ENCODE measurements at regions not wholly inside any gene's neighbourhood (a gene's known extent, or its start where the extent isn't known, plus 50 kb on each side); places are given as distances from the start of the nearest gene placed in this dataset.
"Not testable (repeated sequence)": the region's sequence is repeated elsewhere in the genome, so short reads cannot be mapped to it uniquely, and the experiment has no call there.

DNA sequence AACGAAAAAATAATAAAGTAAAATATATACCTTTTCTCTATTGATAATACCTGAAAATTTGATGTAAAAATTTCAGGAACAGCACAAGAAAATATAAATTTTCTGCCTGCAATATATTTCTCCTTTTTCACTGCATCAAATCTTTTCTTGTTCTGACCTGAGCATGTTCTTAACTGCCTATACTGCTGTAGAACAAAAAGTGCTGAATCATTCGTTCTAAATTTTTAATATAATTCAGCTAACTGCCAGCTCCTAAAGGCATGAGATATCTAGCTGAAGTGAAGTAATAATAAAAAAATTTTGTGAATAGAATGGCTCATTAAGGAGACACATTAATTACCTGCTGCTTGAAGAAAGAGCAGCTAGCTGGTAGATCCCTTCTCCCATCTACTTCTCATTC is 188.6 kb upstream of the FKBP1C start:
- DNase-seq, result no peak

DNA sequence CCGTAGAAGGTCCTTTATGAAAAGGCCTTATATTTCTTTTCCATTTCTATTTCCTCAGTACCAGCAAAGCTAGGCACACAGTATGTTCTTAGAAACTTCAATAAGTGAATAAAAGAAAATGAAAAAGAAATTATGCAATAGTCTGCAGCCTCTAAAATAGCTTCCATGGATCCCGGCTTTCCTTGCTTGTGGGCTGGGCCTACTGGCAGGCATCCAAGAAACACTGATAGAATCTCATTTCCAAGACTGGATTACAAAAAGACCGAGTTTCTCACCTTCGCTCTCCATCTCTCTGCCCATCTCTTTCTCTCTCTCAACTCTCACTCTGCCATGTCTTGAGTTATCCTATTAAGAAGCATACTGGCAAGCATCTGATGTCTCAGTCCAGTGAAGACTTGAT is 187.5 kb upstream of the FKBP1C start:
- DNase-seq, result no peak

DNA sequence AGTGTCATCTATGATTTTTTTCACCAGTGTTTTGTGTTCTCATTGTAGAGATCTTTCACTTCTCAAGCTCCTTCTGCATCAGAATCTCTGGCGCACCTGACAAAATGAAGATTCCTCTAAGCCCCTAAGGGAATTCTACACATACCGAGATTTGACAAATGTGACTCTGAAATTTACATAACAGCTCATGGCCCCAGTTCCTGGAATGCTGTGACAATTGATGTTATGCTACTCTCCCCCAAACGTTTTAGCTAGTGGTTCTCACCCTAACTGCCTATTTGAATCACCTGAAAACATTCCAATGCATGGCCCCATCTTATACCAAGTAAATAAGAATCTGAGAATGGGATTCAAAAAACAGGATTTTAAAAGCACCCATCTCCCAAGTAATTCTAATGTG is 162.1 kb upstream of the FKBP1C start:
- DNase-seq, result no peak

DNA sequence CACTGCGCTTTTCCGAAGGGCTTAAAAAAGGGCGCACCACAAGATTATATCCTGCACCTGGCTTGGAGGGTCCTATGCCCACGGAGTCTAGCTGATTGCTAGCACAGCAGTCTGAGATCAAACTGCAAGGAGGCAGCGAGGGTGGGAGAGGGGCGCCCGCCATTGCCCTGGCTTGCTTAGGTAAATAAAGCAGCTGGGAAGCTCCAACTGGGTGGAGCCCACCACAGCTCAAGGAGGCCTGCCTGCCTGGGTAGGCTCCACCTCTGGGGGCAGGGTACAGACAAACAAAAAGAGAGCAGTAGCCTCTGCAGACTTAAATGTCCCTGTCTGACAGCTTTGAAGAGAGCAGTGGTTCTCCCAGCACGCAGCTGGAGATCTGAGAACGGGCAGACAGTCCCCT is 158.1 kb upstream of the FKBP1C start:
- DNase-seq, result not testable (repeated sequence)

DNA sequence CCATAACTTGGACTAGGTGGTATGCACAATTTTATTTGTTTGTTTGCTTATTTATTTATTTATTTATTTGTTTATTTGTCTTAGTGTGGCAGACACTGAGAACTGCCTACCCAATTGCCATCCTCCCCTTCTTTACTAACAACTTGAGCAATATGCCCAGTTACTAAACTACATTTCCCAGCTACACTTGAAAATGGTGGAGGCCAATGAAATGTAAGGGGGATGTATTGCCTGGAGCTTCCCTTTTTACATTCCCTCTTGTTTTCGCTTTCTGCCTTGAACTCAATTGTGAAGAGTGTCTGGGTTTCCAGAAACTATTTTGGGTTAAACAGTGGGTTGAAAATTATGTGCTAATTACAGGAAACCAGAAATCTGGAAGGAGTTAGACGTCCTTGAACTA is 152.7 kb upstream of the FKBP1C start:
- no peak for DNase-seq

DNA sequence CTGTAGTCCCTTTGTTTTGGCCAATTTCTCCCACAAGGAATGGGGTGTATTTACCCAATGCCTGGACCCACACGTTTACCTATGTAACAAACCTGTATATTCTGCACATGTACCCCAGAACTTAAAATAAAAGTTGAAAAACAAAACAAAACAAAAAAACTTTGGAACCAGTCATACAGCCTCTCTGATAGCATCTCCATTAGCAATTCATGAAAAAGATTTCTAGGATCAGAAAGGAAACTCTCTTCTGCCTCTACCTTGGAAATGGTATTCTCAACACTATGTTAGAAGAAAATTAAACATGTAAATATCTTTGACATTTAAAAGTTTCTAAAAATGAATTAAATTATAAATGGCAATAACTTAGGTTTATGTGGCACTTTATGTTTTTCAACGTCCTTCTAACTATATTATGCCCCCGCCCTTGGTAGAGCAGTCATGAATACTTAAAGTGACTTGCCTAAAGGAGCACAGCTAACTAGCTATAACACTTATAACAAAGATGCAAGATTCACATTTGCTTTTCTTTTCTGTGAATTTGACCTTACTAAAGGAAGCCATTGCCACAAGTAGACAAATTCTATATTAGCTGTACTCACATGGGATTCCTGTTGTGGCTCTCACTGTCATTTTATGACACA is 147.5 kb upstream of the FKBP1C start:
- DNase-seq, result no peak

DNA sequence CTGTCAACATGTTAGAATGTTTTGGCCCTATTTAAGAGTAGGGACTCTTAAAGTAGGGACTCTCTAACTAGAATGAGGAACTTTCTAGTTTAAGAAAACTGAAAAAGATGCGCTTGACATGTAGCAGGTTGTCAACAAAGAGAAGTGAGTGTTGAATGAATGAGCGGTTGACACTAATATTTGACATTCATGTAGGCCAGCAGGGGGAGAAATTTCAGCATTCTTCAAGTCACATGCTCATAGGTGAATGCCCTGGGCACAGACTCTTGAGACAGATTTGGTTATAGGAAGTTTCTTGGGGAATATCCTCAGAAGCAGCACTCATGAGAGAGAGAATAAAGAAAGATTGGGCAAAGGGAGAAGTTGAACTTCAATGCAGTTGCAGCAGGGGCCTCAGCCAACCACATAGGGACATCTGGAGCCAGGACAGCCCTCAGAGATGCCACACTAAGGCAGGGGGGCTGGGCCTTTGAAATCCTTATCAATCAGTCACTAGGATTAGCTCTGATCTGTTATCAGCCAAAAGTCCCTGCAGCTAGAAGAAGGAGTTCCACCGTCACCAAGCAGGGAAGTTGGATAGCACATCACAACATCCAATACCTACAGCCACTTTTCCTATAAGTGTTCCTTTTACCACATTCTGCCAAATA is 145.1 kb upstream of the FKBP1C start:
- DNase-seq, result peak in 1 of 5 experiments; percentile 8

DNA sequence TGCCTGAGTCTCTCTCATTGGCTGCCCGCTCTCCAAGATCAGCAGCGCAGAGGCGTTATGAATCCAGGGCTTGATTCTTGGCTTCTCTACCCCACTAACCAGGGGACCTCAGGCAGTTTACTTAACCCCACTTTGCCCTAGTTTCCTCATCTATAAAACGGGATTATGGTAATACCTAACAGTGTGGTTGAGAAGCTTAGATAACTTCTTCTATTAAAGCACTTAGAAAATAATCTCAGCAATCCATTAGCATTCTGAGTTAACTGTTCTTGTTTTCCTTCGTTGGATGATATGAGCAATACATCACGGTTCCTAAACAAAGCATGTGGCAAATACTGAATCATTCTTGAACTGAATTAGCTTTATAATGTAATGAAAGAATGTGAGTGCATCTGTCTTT is 116.3 kb upstream of the FKBP1C start:
- DNase-seq, result no peak

DNA sequence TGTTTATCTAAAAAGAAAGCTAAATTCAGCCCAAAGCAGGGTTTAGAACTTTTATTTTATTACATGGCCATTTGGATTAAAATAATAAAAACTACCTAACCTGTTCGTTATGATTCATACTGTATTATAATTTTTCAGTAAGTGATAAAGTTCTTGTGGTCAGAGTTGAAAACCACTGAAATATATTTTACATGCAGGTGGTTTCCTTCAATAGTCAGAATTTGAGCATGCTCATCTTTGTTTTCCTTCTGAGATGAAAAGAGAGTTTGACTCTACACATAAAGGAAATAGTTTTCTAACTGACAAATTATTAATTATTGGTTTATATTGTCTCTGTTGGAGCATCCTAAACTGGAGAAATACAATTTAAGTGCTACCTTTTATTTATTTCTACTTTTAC is 114.0 kb upstream of the FKBP1C start:
- peak in 1 of 5 experiments; percentile 30 for DNase-seq

DNA sequence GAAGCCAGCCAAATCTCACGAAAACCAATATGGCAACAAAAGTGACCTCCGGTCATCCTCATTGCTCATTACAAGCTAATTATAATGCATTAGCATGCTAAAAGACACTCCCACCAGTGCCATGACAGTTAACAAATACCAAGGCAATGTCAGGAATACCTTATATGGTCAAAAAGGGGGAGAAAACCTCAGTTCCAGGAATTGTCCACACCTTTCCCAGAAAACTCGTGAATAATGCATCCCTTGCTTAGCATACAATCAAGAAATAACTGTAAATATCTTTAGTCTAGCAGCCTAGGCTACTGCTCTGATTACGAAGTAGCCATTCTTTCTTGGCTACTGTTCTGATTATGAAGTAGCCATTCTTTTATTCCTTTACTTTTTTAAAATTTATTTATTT is 112.5 kb upstream of the FKBP1C start:
- DNase-seq, result no peak

DNA sequence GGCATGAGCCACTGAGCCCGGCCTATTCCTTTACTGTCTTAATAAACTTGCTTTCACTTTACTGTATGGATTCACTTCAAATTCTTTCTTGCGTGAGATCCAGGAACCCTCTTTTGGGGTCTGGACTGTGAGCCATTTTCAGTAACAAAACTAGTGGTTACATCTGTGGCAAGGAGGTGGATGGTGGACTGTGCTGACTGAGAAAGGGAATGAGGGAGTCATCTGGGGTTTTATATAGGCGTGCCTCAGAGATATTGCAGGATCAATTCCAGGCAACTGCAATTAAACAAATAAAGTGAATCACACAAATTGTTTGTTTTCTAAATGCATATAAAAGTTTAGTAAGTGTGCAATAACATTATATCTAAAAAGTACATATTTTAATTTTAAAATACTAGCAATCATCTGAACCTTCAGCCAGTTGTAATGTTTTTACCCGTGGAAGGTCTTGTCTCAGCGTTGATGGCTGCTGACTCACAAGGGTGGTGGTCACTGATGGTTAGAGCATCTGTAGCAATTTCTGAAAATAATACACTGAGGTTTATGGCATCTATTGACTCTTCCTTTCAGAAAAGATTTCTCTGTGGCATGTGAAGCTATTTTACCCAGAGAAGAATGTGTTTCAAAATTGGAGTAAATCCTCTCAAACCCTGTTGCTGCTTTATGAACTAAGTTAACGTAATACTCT is 111.4 kb upstream of the FKBP1C start:
- DNase-seq, result no peak

DNA sequence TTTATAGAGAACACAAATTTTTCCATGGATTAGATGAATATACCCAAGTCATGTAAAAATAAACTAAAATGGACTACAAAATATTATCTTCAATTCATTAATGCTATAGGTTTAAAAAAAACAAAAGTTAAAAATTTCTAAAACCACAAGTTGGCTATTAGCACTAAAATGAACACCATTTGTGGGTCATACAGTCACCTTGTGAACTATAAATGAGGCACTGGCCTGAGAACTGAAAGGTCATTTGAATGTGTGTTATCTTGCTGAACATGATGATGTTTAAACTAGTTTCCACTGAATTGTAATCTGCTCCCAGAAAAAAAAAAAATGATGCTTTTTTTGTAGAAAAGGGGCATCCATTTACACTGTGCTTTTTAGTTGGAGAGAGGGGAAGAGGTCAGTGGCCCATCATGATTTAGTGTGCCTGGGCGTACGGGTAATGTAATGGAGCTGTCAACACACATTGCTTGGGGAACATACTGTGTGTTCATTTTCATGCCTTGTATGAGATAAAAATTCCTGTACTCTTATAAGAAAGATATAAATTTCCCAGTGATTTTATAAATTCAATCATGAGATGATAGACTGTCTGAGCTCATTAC is 96.6 kb upstream of the FKBP1C start:
- no peak for DNase-seq

DNA sequence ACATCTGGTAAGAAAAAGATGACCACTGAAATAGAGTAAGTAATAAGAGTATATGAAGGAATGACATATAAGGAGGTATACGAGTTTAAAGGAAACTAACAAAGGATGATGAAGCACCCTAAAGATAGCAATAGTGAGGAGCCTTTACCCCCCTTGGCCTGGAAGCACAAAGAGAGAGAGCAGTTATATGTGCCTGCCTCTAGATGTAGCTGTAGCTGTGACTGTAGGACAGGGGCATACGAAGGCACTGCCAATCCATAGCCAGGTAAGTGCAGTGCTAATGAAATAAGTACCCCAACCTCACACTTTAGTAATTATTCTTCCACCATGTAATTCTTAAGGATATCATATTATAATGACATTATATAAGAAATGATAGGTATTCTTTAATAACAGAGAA is 90.1 kb upstream of the FKBP1C start:
- DNase-seq, result no peak

DNA sequence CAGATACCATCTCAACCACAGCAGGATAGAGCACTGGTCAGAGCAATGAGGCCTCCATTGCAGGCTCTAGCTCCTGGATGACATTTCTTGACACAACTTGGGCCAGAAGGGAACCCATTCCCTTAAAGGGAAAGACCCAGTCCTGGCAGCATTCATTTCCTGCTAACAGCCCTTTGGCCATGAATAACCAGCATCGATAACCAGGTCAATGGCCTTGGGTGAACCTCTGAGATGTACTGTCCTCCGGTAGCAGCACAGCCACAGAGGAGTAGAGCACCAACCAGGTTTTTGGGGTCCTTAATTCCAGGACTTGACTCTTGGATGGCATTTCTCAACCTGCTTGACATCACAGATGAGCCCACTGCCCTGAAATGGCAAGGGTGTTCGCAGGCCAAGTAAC is 71.2 kb upstream of the FKBP1C start:
- no peak for DNase-seq

DNA sequence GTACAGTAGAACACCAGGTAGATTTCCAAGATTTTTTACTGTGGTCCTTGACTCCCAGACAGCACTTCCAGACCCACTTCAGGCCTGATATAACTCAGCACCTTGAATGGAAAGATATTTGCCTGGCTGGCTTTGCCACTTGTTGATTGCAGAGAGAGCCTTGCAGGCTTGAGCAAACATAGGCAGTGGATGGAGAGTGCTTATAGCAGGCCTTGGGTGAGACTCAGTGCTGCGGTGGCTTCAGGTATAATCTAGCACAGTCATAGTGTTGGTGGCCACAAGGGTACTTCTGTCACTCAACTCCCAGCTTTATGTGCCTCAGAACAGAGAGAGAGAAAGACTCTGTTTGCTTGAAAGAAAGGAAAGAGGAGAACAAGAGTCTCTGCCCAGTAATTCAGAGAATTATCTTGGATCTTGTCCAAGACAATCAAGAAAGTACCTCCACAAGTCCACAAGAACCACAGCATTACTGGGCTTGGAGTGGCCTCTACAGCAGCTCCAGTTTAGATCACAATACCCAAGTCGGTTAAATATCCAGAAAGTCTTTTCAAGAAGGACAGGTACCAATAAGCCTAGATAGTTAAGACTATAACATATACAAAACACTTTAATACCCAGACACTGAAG is 70.5 kb upstream of the FKBP1C start:
- DNase-seq, result no peak

DNA sequence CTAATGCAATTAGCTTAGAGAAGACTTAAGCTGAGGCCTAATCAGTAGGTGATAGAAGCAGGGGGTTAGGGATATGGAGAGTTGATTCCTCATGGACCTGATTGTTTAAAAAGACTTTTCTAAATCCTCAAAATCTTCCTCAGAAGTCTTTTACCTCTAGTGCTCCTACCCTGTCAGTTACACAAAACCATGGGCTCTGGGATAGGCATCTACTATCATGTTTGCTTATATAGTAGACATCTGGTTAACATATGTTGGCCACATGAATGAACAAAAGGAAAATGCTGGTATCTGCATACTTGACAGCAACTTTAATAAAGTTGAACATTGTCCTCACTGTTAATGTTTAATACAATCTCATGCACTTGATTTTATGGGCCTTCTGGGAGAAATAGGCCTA is 61.5 kb upstream of the FKBP1C start:
- no peak for DNase-seq

DNA sequence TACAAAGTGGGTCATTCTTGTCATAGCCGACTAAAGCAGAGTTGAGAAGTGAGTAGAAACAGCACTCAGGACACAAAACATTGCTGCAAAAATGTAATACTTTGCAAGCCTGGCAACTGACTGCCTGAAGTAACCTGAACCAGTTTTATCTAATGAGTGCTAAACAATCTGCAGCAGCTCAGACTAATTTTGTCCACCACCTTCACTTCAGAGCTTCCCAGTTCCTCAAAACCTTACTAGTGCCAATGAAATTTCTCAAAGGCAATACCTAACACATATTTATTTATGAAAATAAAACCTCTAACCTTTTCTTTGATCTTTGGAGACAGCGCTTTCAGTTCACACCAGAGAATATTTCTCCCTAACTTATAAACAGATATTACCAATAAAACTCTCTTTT is 56.7 kb upstream of the FKBP1C start:
- DNase-seq, result no peak
